ENCODE measurements at regions not wholly inside any gene's neighbourhood (a gene's known extent, or its start where the extent isn't known, plus 50 kb on each side); places are given as distances from the start of the nearest gene placed in this dataset.

DNA sequence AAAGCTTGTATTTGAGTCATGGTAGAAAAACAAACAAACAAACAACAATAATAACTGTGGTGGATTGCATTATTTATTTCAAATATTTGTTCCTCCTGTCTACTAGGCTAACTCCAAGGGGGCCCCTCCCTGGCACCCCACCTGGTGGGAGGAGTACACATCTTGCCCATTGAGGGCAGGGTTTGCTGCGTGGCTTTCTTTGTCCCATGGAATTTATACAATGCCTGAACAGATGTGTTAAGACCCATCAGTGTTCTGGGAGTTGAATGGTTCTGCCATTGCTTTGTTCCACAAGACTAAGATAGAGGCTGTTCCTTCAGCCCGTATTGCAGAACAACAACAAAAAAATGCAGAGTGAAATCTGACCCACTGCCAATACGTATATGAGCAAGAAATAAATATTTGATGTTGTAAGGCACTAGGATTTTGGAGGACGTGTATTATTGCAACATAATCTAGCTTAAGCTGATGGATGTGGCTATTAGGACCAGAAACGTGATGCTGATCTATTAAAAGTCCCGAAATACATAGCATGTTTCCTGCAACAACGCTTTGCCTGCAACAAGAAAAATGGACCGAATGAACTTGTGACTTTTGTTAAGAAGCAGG is 119.1 kb upstream of the JCAD start:
- Histone ChIP-seq H3K36me3 (ENCODE audit: insufficient read depth, low read length) (no peaks in the 10 kb centered on the region), H3K4me1 (ENCODE audit: insufficient read depth, low read length, poor library complexity, severe bottlenecking) (no peaks in the 10 kb centered on the region), H3K27me3 (ENCODE audit: insufficient read depth, low read length, poor library complexity, severe bottlenecking) (no peaks in the 10 kb centered on the region), H3K79me2 (ENCODE audit: insufficient read depth, low read length) (no peaks in the 10 kb centered on the region), H3F3A (ENCODE audit: low read depth) (no peaks in the 10 kb centered on the region), H3K4me2 (ENCODE audit: low read depth, low read length, poor library complexity, severe bottlenecking) (no peak overlapping the region), H2AFZ (ENCODE audit: low read length) (no peak overlapping the region), H3K9ac (ENCODE audit: low read depth, low read length, poor library complexity, severe bottlenecking) (no peak overlapping the region), H3K9me2 (replicated peaks; ENCODE audit: low read depth, low read length) (no peaks in the 10 kb centered on the region), H4K20me1 (ENCODE audit: insufficient read depth, low read length, poor library complexity, severe bottlenecking) (no peaks in the 10 kb centered on the region), H3K4me3 (ENCODE audit: low read length, poor library complexity, severe bottlenecking) (no peak overlapping the region), H3K9me3 (ENCODE audit: insufficient read depth, low read depth, low read length) (no peaks in the 10 kb centered on the region)
- TF ChIP-seq, protein P1, sequence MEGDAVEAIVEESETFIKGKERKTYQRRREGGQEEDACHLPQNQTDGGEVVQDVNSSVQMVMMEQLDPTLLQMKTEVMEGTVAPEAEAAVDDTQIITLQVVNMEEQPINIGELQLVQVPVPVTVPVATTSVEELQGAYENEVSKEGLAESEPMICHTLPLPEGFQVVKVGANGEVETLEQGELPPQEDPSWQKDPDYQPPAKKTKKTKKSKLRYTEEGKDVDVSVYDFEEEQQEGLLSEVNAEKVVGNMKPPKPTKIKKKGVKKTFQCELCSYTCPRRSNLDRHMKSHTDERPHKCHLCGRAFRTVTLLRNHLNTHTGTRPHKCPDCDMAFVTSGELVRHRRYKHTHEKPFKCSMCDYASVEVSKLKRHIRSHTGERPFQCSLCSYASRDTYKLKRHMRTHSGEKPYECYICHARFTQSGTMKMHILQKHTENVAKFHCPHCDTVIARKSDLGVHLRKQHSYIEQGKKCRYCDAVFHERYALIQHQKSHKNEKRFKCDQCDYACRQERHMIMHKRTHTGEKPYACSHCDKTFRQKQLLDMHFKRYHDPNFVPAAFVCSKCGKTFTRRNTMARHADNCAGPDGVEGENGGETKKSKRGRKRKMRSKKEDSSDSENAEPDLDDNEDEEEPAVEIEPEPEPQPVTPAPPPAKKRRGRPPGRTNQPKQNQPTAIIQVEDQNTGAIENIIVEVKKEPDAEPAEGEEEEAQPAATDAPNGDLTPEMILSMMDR (conservative IDR thresholded peaks at IDR 0.05; ENCODE audit: low read length), result no peak
- TF ChIP-seq EZH2phosphoT487 (IDR thresholded peaks at IDR 0.05; ENCODE audit: borderline replicate concordance), result no peak

- H3K9ac ChIP-seq (ENCODE audit: low read depth, low read length, poor library complexity, severe bottlenecking), result no peak overlapping the region
- no peaks in the 10 kb centered on the region for H3K36me3 ChIP-seq (ENCODE audit: insufficient read depth, low read length)
- H3K27me3 ChIP-seq (ENCODE audit: insufficient read depth, low read length, poor library complexity, severe bottlenecking), result no peaks in the 10 kb centered on the region
- no peaks in the 10 kb centered on the region for H4K20me1 ChIP-seq (ENCODE audit: insufficient read depth, low read length, poor library complexity, severe bottlenecking)
- H3K9me2 ChIP-seq (replicated peaks; ENCODE audit: low read depth, low read length), result no peaks in the 10 kb centered on the region
- no peaks in the 10 kb centered on the region for H3K79me2 ChIP-seq (ENCODE audit: insufficient read depth, low read length)
- H2AFZ ChIP-seq (ENCODE audit: low read length), result no peak overlapping the region
- H3K4me3 ChIP-seq (ENCODE audit: low read length, poor library complexity, severe bottlenecking), result no peak overlapping the region
- no peaks in the 10 kb centered on the region for H3K9me3 ChIP-seq (ENCODE audit: insufficient read depth, low read depth, low read length)
- TF ChIP-seq, protein P1 (conservative IDR thresholded peaks at IDR 0.05; ENCODE audit: low read length), result no peak
- no peak for TF ChIP-seq EZH2phosphoT487 (IDR thresholded peaks at IDR 0.05; ENCODE audit: borderline replicate concordance)
- no peaks in the 10 kb centered on the region for H3F3A ChIP-seq (ENCODE audit: low read depth)
- H3K4me2 ChIP-seq (ENCODE audit: low read depth, low read length, poor library complexity, severe bottlenecking), result no peak overlapping the region
- no peaks in the 10 kb centered on the region for H3K4me1 ChIP-seq (ENCODE audit: insufficient read depth, low read length, poor library complexity, severe bottlenecking)
Measured at GRCh38 chr10:30176776-30177533, 117.6 kb upstream of the JCAD start.

DNA sequence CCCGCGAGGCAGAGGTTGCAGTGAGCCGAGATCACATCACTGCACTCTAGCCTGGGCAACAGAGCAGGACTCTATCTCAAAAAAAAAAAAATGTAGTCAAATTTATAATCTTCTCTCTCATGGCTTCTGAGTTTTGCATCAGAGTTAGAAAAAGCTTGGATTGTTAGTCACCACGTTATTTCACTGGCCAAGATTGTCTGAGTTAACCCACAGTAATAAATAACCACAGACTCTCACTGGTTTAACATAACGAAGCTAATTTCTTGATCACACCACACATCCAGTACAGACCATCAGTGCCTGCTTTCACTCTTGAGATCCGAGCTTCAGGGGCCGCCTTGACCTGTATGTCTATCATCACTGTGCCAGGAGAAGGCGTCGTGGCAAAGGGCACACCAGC is 116.8 kb upstream of the JCAD start:
- no peaks in the 10 kb centered on the region for H3K79me2 ChIP-seq (ENCODE audit: insufficient read depth, low read length)
- no peaks in the 10 kb centered on the region for H3K9me3 ChIP-seq (ENCODE audit: insufficient read depth, low read depth, low read length)
- H3K9ac ChIP-seq (ENCODE audit: low read depth, low read length, poor library complexity, severe bottlenecking), result no peak overlapping the region
- H3F3A ChIP-seq (ENCODE audit: low read depth), result no peaks in the 10 kb centered on the region
- TF ChIP-seq EZH2phosphoT487 (IDR thresholded peaks at IDR 0.05; ENCODE audit: borderline replicate concordance), result no peak
- TF ChIP-seq, protein P1 (conservative IDR thresholded peaks at IDR 0.05; ENCODE audit: low read length), result no peak
- no peaks in the 10 kb centered on the region for H3K36me3 ChIP-seq (ENCODE audit: insufficient read depth, low read length)
- no peak overlapping the region for H2AFZ ChIP-seq (ENCODE audit: low read length)
- H3K4me2 ChIP-seq (ENCODE audit: low read depth, low read length, poor library complexity, severe bottlenecking), result no peak overlapping the region
- no peaks in the 10 kb centered on the region for H3K9me2 ChIP-seq (replicated peaks; ENCODE audit: low read depth, low read length)
- H3K4me1 ChIP-seq (ENCODE audit: insufficient read depth, low read length, poor library complexity, severe bottlenecking), result no peaks in the 10 kb centered on the region
- no peak overlapping the region for H3K4me3 ChIP-seq (ENCODE audit: low read length, poor library complexity, severe bottlenecking)
- no peaks in the 10 kb centered on the region for H3K27me3 ChIP-seq (ENCODE audit: insufficient read depth, low read length, poor library complexity, severe bottlenecking)
- H4K20me1 ChIP-seq (ENCODE audit: insufficient read depth, low read length, poor library complexity, severe bottlenecking), result no peaks in the 10 kb centered on the region

All from Loucy (cell line).